GM23248 (cell line): ENCODE measurements at regions not wholly inside any gene's neighbourhood (a gene's known extent, or its start where the extent isn't known, plus 50 kb on each side); places are given as distances from the start of the nearest gene placed in this dataset.
A peak's percentile ranks its signal among the peaks of the same experiment; 100 is the strongest.
"Not testable (repeated sequence)": the region's sequence is repeated elsewhere in the genome, so short reads cannot be mapped to it uniquely, and the experiment has no call there.

Experiments
- DNase-seq: peaks from one replicate; pipeline ENCODE4 v3.0.0-alpha.2; 2015
- H2AFZ ChIP-seq: fragments of 200-600 bp; sonication (generic); 2 replicates; pipeline ENCODE4 v1.6.1; 2016; ENCODE audit warnings: antibody characterized with exemption
- H3F3A ChIP-seq: fragments of 200-600 bp; sonication (generic); 2 replicates; pipeline ENCODE4 v1.6.1; 2016; ENCODE audit warnings: mild to moderate bottlenecking, antibody characterized with exemption, mixed run types; ENCODE audit not compliant: insufficient read depth
- H3K27ac ChIP-seq: fragments of 200-600 bp; sonication (generic); 2 replicates; pipeline ENCODE4 v1.5.1; 2016; ENCODE audit warnings: mild to moderate bottlenecking
- H3K27me3 ChIP-seq: fragments of 200-600 bp; sonication (generic); replicated peaks from 2 replicates; pipeline ENCODE4 v1.6.1; 2016; ENCODE audit warnings: mild to moderate bottlenecking; ENCODE audit not compliant: insufficient read depth
- H3K36me3 ChIP-seq: fragments of 200-600 bp; sonication (generic); 2 replicates; pipeline ENCODE4 v1.6.1; 2016; ENCODE audit warnings: low read depth, mild to moderate bottlenecking
- H3K4me1 ChIP-seq: fragments of 200-600 bp; sonication (generic); 2 replicates; pipeline ENCODE4 v1.6.1; 2016; ENCODE audit warnings: mild to moderate bottlenecking; ENCODE audit not compliant: insufficient read depth
- H3K4me2 ChIP-seq: fragments of 200-600 bp; sonication (generic); one replicate; pipeline ENCODE4 v1.6.1; 2016; ENCODE audit warnings: mild to moderate bottlenecking; ENCODE audit not compliant: unreplicated experiment
- H3K4me3 ChIP-seq: fragments of 200-600 bp; sonication (generic); 2 replicates; pipeline ENCODE4 v1.5.1; 2016; ENCODE audit warnings: mild to moderate bottlenecking
- H3K79me2 ChIP-seq: fragments of 200-600 bp; sonication (generic); 2 replicates; pipeline ENCODE4 v1.6.1; 2016; ENCODE audit warnings: mild to moderate bottlenecking; ENCODE audit not compliant: insufficient read depth
- H3K9ac ChIP-seq: fragments of 200-600 bp; sonication (generic); 2 replicates; pipeline ENCODE4 v1.6.1; 2016; ENCODE audit warnings: mild to moderate bottlenecking
- H3K9me2 ChIP-seq: fragments of 200-600 bp; sonication (generic); 2 replicates; pipeline ENCODE4 v1.6.1; 2016; ENCODE audit warnings: mixed run types, mild to moderate bottlenecking, moderate library complexity; ENCODE audit not compliant: insufficient read depth
- H3K9me3 ChIP-seq: fragments of 200-600 bp; sonication (generic); one replicate; pipeline ENCODE4 v1.6.1; 2017; ENCODE audit warnings: low read depth
- H4K20me1 ChIP-seq: fragments of 200-600 bp; sonication (generic); 2 replicates; pipeline ENCODE4 v1.6.0; 2016; ENCODE audit not compliant: insufficient read depth
- EZH2 ChIP-seq: fragments of 200-600 bp; sonication (generic); IDR thresholded peaks from 2 replicates; pipeline ENCODE4 v1.6.1; 2018; ENCODE audit warnings: antibody characterized with exemption, mild to moderate bottlenecking; ENCODE audit not compliant: insufficient read depth, poor library complexity, severe bottlenecking
- WGBS, 2 experiments: methylation state at CpG; one replicate each; pipeline ENCODE4 v1.1.6; 2015 to 2017; ENCODE audit warnings: low lambda C conversion rate in 2 of 2, low coverage in 1 of 2; ENCODE audit errors: missing lambda C conversion rate in 2 of 2; 5-methylcytosine and 5-hydroxymethylcytosine counted together
- in situ Hi-C: fragments of 300-500 bp; cut with MboI; formaldehyde crosslinking; loops from 2 replicates; pipeline ENCODE4 v1.15.0; 2020

- 20 to 28% methylated on average over 29 of the region's 29 CpGs for WGBS, 2 experiments
- in situ Hi-C loops: no loop called here
- no peak overlapping the region for H3K4me2 ChIP-seq
- no peak overlapping the region for H3K27ac ChIP-seq
- no peaks in the 10 kb centered on the region for H4K20me1 ChIP-seq
- no peak overlapping the region for H3K9ac ChIP-seq
- DNase-seq: no peak
- H3K36me3 ChIP-seq: no peaks in the 10 kb centered on the region
- no peaks in the 10 kb centered on the region for H3F3A ChIP-seq
- H3K9me2 ChIP-seq: no peaks in the 10 kb centered on the region
- TF ChIP-seq EZH2: no peak
- no peak overlapping the region for H3K4me3 ChIP-seq
- no peaks in the 10 kb centered on the region for H3K79me2 ChIP-seq
- H2AFZ ChIP-seq: no peak overlapping the region
- H3K27me3 ChIP-seq: no peaks in the 10 kb centered on the region
- no peaks in the 10 kb centered on the region for H3K4me1 ChIP-seq
- H3K9me3 ChIP-seq: no peaks in the 10 kb centered on the region
These were observed 1493.5 kb upstream of the DEFB115 start for GRCh38 chr20:29763821-29764511.

- WGBS, 2 experiments: 22 to 23% methylated on average over 25 of the region's 25 CpGs
- H3K4me3 ChIP-seq, H3K36me3 ChIP-seq, H3K27me3 ChIP-seq, H3K9ac ChIP-seq, H3F3A ChIP-seq, H3K4me1 ChIP-seq, H3K27ac ChIP-seq, H3K4me2 ChIP-seq, H3K79me2 ChIP-seq, H4K20me1 ChIP-seq, H3K9me2 ChIP-seq, H3K9me3 ChIP-seq, in situ Hi-C loops, H2AFZ ChIP-seq: not testable (repeated sequence)
- DNase-seq: peak; percentile 8
These were observed 1492.4 kb upstream of the DEFB115 start for GRCh38 chr20:29764922-29765610.

GRCh38 chr20:29778033-29778432 is 1479.4 kb upstream of the DEFB115 start:
- H3K27ac ChIP-seq, in situ Hi-C loops, H3F3A ChIP-seq, H3K27me3 ChIP-seq, H3K9me3 ChIP-seq, H3K4me1 ChIP-seq, H4K20me1 ChIP-seq, H2AFZ ChIP-seq, H3K4me2 ChIP-seq, DNase-seq, H3K9ac ChIP-seq, H3K4me3 ChIP-seq, H3K36me3 ChIP-seq, H3K79me2 ChIP-seq, H3K9me2 ChIP-seq: not testable (repeated sequence)
- WGBS, 2 experiments: 2 to 8% methylated on average over 2 of the region's 2 CpGs

GRCh38 chr20:29781217-29781616 is 1476.2 kb upstream of the DEFB115 start:
- H3K4me1 ChIP-seq, H3F3A ChIP-seq, H3K36me3 ChIP-seq, H3K4me2 ChIP-seq, H3K79me2 ChIP-seq, H3K9me3 ChIP-seq, H4K20me1 ChIP-seq, H3K27me3 ChIP-seq, H3K9ac ChIP-seq, H3K4me3 ChIP-seq, DNase-seq, H2AFZ ChIP-seq, in situ Hi-C loops, H3K9me2 ChIP-seq, H3K27ac ChIP-seq: not testable (repeated sequence)
- WGBS, 2 experiments: 24 to 35% methylated on average over 7 of the region's 7 CpGs

- H3K9ac ChIP-seq, H3F3A ChIP-seq, H3K79me2 ChIP-seq, H2AFZ ChIP-seq, H3K4me1 ChIP-seq, H4K20me1 ChIP-seq, DNase-seq, H3K4me3 ChIP-seq, H3K9me3 ChIP-seq, H3K27me3 ChIP-seq, H3K36me3 ChIP-seq, H3K9me2 ChIP-seq, in situ Hi-C loops, H3K4me2 ChIP-seq, H3K27ac ChIP-seq: not testable (repeated sequence)
- 34 to 42% methylated on average over 8 of the region's 8 CpGs for WGBS, 2 experiments
These were observed 1475.6 kb upstream of the DEFB115 start for GRCh38 chr20:29781891-29782290.

- H3K4me3 ChIP-seq, H3K79me2 ChIP-seq, H4K20me1 ChIP-seq, H3K9me3 ChIP-seq, DNase-seq, H3K27ac ChIP-seq, H3K9me2 ChIP-seq, H3K4me1 ChIP-seq, H3K36me3 ChIP-seq, H3K4me2 ChIP-seq, H3F3A ChIP-seq, H3K27me3 ChIP-seq, H3K9ac ChIP-seq, in situ Hi-C loops, H2AFZ ChIP-seq: not testable (repeated sequence)
- 42 to 48% methylated on average over 14 to 16 of the region's 16 CpGs for WGBS, 2 experiments
These were observed 1470.0 kb upstream of the DEFB115 start for GRCh38 chr20:29787456-29787855.
